Lower lobe of right lung (tissue), 2 donors: ENCODE measurements at regions not wholly inside any gene's neighbourhood (a gene's known extent, or its start where the extent isn't known, plus 50 kb on each side); places are given as distances from the start of the nearest gene placed in this dataset.

ENCODE experiments used
- ATAC-seq, 2 donors: fragments of 200-7000 bp; cut with Tn5 transposase; one replicate each; pipeline ENCODE4 v1.9.1; 2020 to 2022; ENCODE audit warnings: mild to moderate bottlenecking in 2 of 2, moderate library complexity in 2 of 2
- DNase-seq: peaks from one replicate; pipeline ENCODE4 v3.0.0-alpha.2; 2020
- H3K27ac ChIP-seq: fragments of 200-600 bp; one replicate; pipeline ENCODE4 v1.8.0; 2022
- H3K27me3 ChIP-seq: fragments of 200-600 bp; one replicate; pipeline ENCODE4 v1.8.0; 2022; ENCODE audit warnings: low read depth
- H3K36me3 ChIP-seq: fragments of 200-600 bp; one replicate; pipeline ENCODE4 v1.8.0; 2022; ENCODE audit warnings: mild to moderate bottlenecking
- H3K4me1 ChIP-seq: fragments of 200-600 bp; one replicate; pipeline ENCODE4 v1.8.0; 2022
- H3K4me3 ChIP-seq: fragments of 200-600 bp; one replicate; pipeline ENCODE4 v1.8.0; 2022; ENCODE audit warnings: mild to moderate bottlenecking
- H3K9me3 ChIP-seq: fragments of 200-600 bp; one replicate; pipeline ENCODE4 v1.8.0; 2022
- CTCF ChIP-seq: fragments of 200-600 bp; IDR thresholded peaks from one replicate; pipeline ENCODE4 v1.8.0; 2022; ENCODE audit warnings: antibody characterized with exemption, mild to moderate bottlenecking
- intact Hi-C: fragments of 100-400 bp; cut with DNase I; formaldehyde crosslinking; loops from one replicate; pipeline ENCODE4 v1.11.0; 2022
- donor health status: DM: no; HTN: yes; CAD: no; lungs with severe emphysema.

GRCh38 chr3:27644941-27645340, 77.2 kb downstream of the EOMES start:
- intact Hi-C loops: no loop called here
- TF ChIP-seq CTCF: no peak
- H3K27ac ChIP-seq: no peak overlapping the region

GRCh38 chr3:27643355-27643754, 78.8 kb downstream of the EOMES start:
- Histone ChIP-seq H3K4me1 (peaks cover 5% of the 10 kb centered on the region), H3K36me3 (no peaks in the 10 kb centered on the region), H3K27me3 (no peaks in the 10 kb centered on the region), H3K27ac (no peak overlapping the region), H3K9me3 (no peaks in the 10 kb centered on the region), H3K4me3 (no peak overlapping the region)
- intact Hi-C loops: no loop called here
- no peak for TF ChIP-seq CTCF
- no peak for ATAC-seq
- no peak for DNase-seq

More at GRCh38 chr3:27644941-27645340, 77.2 kb downstream of the EOMES start:
- no peaks in the 10 kb centered on the region for H3K4me1 ChIP-seq
- H3K9me3 ChIP-seq: no peaks in the 10 kb centered on the region
- H3K27me3 ChIP-seq: no peaks in the 10 kb centered on the region
- H3K36me3 ChIP-seq: no peaks in the 10 kb centered on the region
- DNase-seq: no peak
- ATAC-seq: no peak
- no peak overlapping the region for H3K4me3 ChIP-seq

DNA sequence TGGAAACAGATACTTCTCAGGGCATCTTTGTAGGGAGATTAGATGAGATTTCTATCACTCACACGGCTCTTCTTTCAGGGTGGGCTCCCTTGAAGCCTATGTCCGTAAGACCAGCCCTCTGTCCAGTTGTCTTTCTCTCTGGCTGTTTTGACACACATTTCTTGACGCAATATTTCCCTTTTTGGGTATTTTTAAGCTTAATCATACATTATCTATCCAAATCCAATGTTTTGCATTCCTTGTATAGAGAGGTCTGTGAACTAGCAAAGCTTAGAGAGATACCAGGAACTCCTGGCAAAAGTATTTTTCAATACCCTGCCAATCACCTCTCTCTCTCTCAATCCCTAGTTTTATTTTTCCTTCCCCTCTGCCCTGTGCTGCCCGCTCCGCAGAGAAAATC, 79.3 kb downstream of the EOMES start:
- no peak overlapping the region for H3K4me3 ChIP-seq
- H3K27ac ChIP-seq: no peak overlapping the region
- no peak for DNase-seq
- no peak for ATAC-seq
- TF ChIP-seq CTCF: no peak
- H3K27me3 ChIP-seq: no peaks in the 10 kb centered on the region
- peaks cover 5% of the 10 kb centered on the region for H3K4me1 ChIP-seq
- intact Hi-C loops: no loop called here
- H3K9me3 ChIP-seq: no peaks in the 10 kb centered on the region
- H3K36me3 ChIP-seq: no peaks in the 10 kb centered on the region

DNA sequence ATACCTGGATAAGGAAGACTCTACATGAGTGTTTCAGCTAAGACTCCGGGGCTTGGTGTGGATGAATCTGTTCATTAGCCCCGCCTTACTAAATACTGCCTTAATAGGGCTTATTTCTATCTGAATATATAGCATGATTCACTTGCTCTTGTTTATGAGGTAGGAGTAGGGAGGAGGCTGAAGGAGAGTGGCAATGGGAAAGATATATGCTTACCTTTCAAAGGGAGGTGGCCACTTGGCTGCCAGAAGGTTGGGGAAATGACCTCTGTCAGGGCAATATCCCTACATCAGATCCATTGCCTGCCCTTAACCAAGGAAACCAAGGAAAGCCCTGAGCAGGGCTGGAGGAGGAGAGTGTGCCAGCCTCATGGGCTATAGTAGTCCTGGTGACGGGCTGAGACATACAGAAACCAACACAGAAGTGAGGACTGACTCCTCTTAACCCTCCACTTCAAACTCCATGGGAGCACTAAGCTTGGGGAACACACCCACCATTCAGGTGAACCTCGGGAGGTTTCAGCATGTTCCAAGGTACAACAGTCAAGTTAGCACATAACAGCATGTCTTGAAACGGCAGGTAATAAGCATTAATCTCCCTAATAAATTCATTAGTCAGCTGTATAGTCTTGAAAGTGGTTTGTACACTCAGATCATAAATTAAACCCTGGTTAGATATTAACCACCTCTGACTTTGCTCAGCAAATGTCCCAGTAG, 80.1 kb downstream of the EOMES start:
- H3K27me3 ChIP-seq: no peaks in the 10 kb centered on the region
- ATAC-seq: peak; percentile 28 to 47
- intact Hi-C loops: no loop called here

DNA sequence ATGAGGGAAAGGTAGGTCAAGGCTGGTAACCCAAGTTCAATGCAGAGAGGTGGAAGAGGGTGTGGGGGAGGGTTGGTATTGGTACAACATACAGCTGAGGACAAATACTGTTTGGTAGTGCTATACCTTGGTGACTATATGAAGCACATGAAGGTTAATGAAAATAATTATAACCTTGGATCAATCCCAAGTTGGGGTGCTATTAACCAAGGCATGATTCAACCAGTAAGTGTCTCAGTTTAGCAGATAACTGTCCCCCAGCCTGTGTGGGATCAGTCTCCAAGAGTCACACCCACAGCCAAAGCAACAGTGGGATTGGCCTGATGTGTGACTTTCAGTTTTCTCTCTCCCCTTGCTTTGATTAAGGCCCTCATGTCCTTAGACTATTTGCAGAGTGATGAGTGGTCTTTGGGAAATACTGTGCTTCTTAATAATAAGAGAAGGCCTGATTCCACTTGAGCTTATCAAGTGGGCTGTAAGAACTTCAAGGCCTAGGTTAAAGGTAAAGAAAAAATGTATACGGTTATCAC, 80.8 kb downstream of the EOMES start:
- Histone ChIP-seq H3K27me3 (no peaks in the 10 kb centered on the region), H3K27ac (no peak overlapping the region), H3K36me3 (no peaks in the 10 kb centered on the region), H3K9me3 (no peaks in the 10 kb centered on the region), H3K4me1 (peaks cover 5% of the 10 kb centered on the region), H3K4me3 (no peak overlapping the region)
- ATAC-seq: no peak
- no peak for TF ChIP-seq CTCF
- DNase-seq: no peak
- intact Hi-C loops: no loop called here

More for the DNA sequence above, 80.1 kb downstream of the EOMES start:
- Histone ChIP-seq H3K27ac (no peak overlapping the region), H3K36me3 (no peaks in the 10 kb centered on the region), H3K9me3 (no peaks in the 10 kb centered on the region), H3K4me3 (no peak overlapping the region), H3K4me1 (peaks cover 5% of the 10 kb centered on the region)
- no peak for TF ChIP-seq CTCF
- DNase-seq: no peak
